GM12872 (cell line): ENCODE measurements at regions not wholly inside any gene's neighbourhood (a gene's known extent, or its start where the extent isn't known, plus 50 kb on each side); places are given as distances from the start of the nearest gene placed in this dataset.

Experiments
- TF ChIP-seq, protein P1 (sequence below): IDR thresholded peaks from 3 replicates; pipeline ENCODE4 v1.5.1; 2011; ENCODE audit warnings: low read depth, mild to moderate bottlenecking, low read length, moderate library complexity; ENCODE audit not compliant: insufficient read depth

DNA sequence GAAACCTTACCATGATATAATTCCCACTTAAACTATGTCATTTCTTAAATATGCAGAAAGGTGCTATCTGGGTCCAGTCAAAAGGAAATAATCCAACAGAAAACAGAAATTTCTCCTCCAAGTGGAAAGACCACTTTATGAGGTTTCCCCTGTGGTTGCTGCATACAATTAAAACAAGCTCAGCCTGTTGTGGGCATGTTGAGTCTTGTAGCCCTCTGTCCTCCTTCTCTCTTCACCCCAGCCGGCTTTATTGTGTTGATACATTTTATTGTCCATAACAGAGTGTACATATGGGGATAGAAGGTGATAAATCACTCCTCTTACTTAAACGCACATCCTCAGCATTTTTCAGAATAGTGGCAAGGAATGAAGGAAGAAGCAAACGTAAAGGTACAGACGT is 126.0 kb upstream of the MTNR1B start:
- TF ChIP-seq, protein P1, sequence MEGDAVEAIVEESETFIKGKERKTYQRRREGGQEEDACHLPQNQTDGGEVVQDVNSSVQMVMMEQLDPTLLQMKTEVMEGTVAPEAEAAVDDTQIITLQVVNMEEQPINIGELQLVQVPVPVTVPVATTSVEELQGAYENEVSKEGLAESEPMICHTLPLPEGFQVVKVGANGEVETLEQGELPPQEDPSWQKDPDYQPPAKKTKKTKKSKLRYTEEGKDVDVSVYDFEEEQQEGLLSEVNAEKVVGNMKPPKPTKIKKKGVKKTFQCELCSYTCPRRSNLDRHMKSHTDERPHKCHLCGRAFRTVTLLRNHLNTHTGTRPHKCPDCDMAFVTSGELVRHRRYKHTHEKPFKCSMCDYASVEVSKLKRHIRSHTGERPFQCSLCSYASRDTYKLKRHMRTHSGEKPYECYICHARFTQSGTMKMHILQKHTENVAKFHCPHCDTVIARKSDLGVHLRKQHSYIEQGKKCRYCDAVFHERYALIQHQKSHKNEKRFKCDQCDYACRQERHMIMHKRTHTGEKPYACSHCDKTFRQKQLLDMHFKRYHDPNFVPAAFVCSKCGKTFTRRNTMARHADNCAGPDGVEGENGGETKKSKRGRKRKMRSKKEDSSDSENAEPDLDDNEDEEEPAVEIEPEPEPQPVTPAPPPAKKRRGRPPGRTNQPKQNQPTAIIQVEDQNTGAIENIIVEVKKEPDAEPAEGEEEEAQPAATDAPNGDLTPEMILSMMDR = no peak

GRCh38 chr11:92844197-92844596 is 125.3 kb upstream of the MTNR1B start:
- TF ChIP-seq, protein P1 = no peak

DNA sequence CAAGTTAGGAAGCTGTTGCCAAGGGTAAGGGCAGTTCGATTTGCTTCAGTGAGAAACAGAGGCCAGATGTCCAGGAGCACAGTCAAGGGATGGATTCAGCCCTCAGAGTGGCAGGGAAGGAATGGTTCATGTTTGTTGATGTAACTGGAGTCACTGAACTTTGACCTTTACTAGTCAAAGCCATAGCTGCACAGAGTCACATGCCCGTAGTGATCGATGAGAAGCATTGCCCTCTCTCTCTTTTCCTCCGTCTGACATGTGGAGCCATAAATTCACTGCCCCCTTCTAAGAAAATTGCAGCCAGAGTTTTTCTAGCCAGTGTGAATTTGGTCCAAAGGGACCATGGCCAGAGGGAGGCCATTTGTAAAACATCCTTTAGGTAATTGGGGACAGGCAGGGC is 124.1 kb upstream of the MTNR1B start:
- TF ChIP-seq, protein P1 = no peak

- TF ChIP-seq, protein P1 = no peak
Observed at GRCh38 chr11:92845805-92846204, 123.6 kb upstream of the MTNR1B start.

DNA sequence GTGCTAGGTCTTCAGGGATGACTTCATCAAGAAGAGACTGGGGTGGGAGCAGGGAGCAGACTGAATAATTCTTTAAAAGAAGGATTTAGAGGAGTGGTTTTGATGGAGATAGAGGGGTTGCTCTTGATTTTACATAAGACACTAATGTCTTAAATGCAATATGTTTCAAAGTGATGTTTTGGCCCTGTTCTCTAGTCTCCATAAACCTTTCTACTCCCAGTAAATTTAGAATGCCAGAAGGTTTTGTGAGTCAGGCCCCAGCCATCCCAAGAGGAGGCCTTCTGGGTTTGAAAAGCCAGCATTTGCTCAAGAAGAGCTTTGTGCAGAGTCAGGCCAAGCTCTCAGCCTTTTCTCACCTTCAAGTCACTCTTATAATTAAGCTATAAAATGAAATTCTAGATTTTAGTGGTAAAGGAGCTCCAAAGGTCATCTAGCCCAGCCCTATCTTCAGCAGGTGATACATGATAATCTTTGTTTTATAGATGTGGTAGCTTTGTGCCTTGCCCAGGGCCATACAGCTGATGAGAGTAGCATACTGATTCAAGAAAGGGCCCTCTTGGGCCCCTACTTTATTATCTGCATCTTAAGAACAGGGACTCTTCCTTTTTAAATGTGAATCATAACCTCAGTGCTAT is 122.8 kb upstream of the MTNR1B start:
- TF ChIP-seq, protein P1 = no peak

GRCh38 chr11:92848578-92848977 is 120.9 kb upstream of the MTNR1B start:
- TF ChIP-seq, protein P1 = no peak

DNA sequence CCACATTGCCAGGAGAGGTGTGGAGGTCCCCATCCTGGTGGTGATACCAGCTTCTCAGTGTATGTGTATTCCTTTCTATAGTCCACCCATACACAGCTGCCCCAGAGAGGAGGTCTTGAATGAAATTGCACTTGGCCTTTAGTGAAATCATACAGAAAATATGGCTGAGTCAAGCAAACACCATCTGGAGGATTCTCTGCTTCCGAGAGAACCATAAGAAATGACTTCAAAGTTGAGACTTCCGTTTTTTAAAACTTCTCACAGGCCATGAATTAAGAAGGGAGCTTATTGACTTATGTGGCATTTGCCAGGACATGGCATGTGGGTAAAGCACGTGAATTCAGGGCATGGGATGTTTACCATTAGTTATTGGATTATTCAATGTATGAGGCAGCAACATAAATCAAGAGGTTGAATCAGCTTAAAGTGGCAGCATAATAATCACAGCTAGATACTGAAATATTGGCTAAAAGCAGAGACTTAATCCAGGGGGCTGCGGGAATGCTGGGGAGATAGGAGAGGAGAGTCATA is 119.1 kb upstream of the MTNR1B start:
- TF ChIP-seq, protein P1 = no peak
